ENCODE measurements at regions not wholly inside any gene's neighbourhood (a gene's known extent, or its start where the extent isn't known, plus 50 kb on each side); places are given as distances from the start of the nearest gene placed in this dataset.

- no peak for DNase-seq
- no peak overlapping the region for H3K4me3 ChIP-seq
- H3K9me3 ChIP-seq = peaks cover 0 to 8% (median 0%) of the 10 kb centered on the region in 11 donors
- ATAC-seq = no peak
- intact Hi-C loops (cut with DNase I) = no loop called here
- H3K27me3 ChIP-seq = no peaks in the 10 kb centered on the region
- no peak overlapping the region for H3K27ac ChIP-seq
- 91 to 92% methylated on average over 5 of the region's 5 CpGs for WGBS, 2 donors
- H3K36me3 ChIP-seq = no peaks in the 10 kb centered on the region
- H3K4me1 ChIP-seq = no peaks in the 10 kb centered on the region
- no peak for TF ChIP-seq CTCF (IDR thresholded peaks at IDR 0.05)
Observed at GRCh38 chr4:34664051-34664450, 1580.3 kb downstream of the ARAP2 start.

GRCh38 chr4:34676400-34676799, 1567.9 kb downstream of the ARAP2 start:
- 23 to 30% methylated on average over 1 of the region's 1 CpG for WGBS, 2 donors
- no peak for ATAC-seq
- TF ChIP-seq CTCF (IDR thresholded peaks at IDR 0.05) = no peak

GRCh38 chr4:34678431-34678830, 1565.9 kb downstream of the ARAP2 start:
- Histone ChIP-seq H3K36me3 (no peaks in the 10 kb centered on the region), H3K27me3 (no peaks in the 10 kb centered on the region), H3K4me1 (no peaks in the 10 kb centered on the region), H3K27ac (no peak overlapping the region), H3K4me3 (no peak overlapping the region), H3K9me3 (peaks cover 0 to 6% (median 0%) of the 10 kb centered on the region in 11 donors)
- TF ChIP-seq CTCF (IDR thresholded peaks at IDR 0.05) = no peak
- intact Hi-C loops (cut with DNase I) = no loop called here
- WGBS, 2 donors = 82 to 85% methylated on average over 3 of the region's 3 CpGs
- no peak for DNase-seq
- ATAC-seq = no peak

More at GRCh38 chr4:34676400-34676799, 1567.9 kb downstream of the ARAP2 start:
- DNase-seq = no peak
- H3K27ac ChIP-seq = no peak overlapping the region
- H3K4me3 ChIP-seq = no peak overlapping the region
- H3K9me3 ChIP-seq = peaks cover 0 to 6% (median 0%) of the 10 kb centered on the region in 11 donors
- no peaks in the 10 kb centered on the region for H3K27me3 ChIP-seq
- H3K4me1 ChIP-seq = no peaks in the 10 kb centered on the region
- H3K36me3 ChIP-seq = no peaks in the 10 kb centered on the region
- intact Hi-C loops (cut with DNase I) = no loop called here

GRCh38 chr4:34679228-34679627, 1565.1 kb downstream of the ARAP2 start:
- no peak for TF ChIP-seq CTCF (IDR thresholded peaks at IDR 0.05)
- Histone ChIP-seq H3K4me1 (no peaks in the 10 kb centered on the region), H3K4me3 (no peak overlapping the region), H3K9me3 (peaks cover 0 to 6% (median 0%) of the 10 kb centered on the region in 11 donors), H3K27ac (no peak overlapping the region), H3K27me3 (no peaks in the 10 kb centered on the region), H3K36me3 (no peaks in the 10 kb centered on the region)
- intact Hi-C loops (cut with DNase I) = no loop called here
- 90 to 92% methylated on average over 7 of the region's 7 CpGs for WGBS, 2 donors
- no peak for ATAC-seq
- no peak for DNase-seq
